ACC112 (cell line): ENCODE measurements at regions not wholly inside any gene's neighbourhood (a gene's known extent, or its start where the extent isn't known, plus 50 kb on each side); places are given as distances from the start of the nearest gene placed in this dataset.

Source experiments
- H2AFZ ChIP-seq: fragments of 200-600 bp; sonication (generic); one replicate; pipeline ENCODE4 v1.6.0; 2017; ENCODE audit warnings: antibody characterized with exemption, low read length; ENCODE audit not compliant: unreplicated experiment
- H3K27ac ChIP-seq: fragments of 200-600 bp; sonication (generic); 2 replicates; pipeline ENCODE4 v1.5.1; 2014; ENCODE audit warnings: low read depth, mild to moderate bottlenecking, antibody characterized with exemption, low read length, moderate library complexity
- H3K27me3 ChIP-seq: fragments of 200-600 bp; sonication (generic); 2 replicates; pipeline ENCODE4 v1.6.1; 2014; ENCODE audit warnings: mild to moderate bottlenecking, antibody characterized with exemption, low read length, moderate library complexity, mixed read lengths; ENCODE audit not compliant: insufficient read depth
- H3K36me3 ChIP-seq: fragments of 200-600 bp; sonication (generic); 2 replicates; pipeline ENCODE4 v1.6.1; 2016; ENCODE audit warnings: mild to moderate bottlenecking, antibody characterized with exemption, low read length, moderate library complexity, mixed read lengths; ENCODE audit not compliant: insufficient read depth
- H3K4me1 ChIP-seq: fragments of 200-600 bp; sonication (generic); one replicate; pipeline ENCODE4 v1.6.1; 2016; ENCODE audit warnings: low read length, mixed read lengths; ENCODE audit not compliant: insufficient read depth, unreplicated experiment, control insufficient read depth
- H3K4me3 ChIP-seq: fragments of 200-600 bp; sonication (generic); 2 replicates; pipeline ENCODE4 v1.5.1; 2014; ENCODE audit warnings: mild to moderate bottlenecking, low read depth, low read length
- H3K79me2 ChIP-seq: fragments of 200-600 bp; sonication (generic); one replicate; pipeline ENCODE4 v1.6.0; 2016; ENCODE audit warnings: low read length; ENCODE audit not compliant: control insufficient read depth, unreplicated experiment, insufficient read depth

GRCh38 chr14:100649173-100649519, 61.9 kb upstream of the BEGAIN start:
- Histone ChIP-seq H3K36me3 (no peaks in the 10 kb centered on the region), H3K27ac (no peak overlapping the region), H3K4me3 (no peak overlapping the region), H3K27me3 (peaks cover 5% of the 10 kb centered on the region; the same call in 1 of the 2 replicates), H3K4me1 (peaks cover 7% of the 10 kb centered on the region), H2AFZ (no peak overlapping the region), H3K79me2 (no peaks in the 10 kb centered on the region)

DNA sequence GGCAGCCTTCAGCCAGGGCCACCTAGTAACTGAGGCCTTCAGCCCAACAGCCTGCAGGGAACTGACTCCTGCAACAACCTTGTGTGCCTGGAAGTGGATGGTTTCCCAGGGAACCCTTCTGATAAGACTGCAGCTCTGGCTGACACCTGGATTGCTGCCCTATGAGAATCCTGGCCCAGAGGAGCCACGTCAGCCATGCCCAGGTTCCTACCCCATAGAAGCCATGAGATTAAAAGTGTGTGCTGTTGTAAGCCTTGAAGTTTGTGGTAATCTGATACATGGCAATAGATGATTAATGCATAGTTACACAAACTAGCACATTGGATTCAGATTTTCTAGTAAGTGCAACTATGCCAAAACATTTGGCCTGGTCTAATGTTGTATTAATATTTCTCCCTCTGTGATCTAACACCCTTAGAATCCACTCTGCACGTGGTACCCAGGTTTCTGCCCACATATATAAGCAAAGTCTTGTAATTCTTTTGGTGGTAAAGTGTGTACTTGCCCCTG, 64.8 kb upstream of the BEGAIN start:
- H3K27ac ChIP-seq: no peak overlapping the region

DNA sequence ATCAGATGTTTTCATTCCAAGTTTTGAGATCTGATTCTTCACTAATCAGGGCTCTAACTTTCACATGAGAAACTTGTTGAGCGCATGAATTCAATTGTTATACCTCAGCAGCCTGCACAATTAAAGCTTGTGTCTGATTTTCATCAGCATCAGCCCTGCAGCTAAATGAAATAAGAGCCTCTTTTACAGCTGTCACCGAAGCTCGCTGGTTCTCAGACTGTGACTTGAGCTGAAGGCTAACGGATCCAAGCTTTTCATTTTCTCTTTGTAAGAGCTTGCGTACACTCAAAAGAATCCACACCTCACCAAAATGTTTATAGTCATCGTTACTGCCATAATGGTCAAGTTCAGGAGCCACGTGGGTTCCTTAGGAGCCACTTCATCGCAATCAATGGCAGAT, 65.5 kb upstream of the BEGAIN start:
- no peak overlapping the region for H2AFZ ChIP-seq
- H3K4me1 ChIP-seq: peaks cover 7% of the 10 kb centered on the region
- H3K27me3 ChIP-seq: no peaks in the 10 kb centered on the region
- no peaks in the 10 kb centered on the region for H3K36me3 ChIP-seq
- H3K4me3 ChIP-seq: no peak overlapping the region
- no peaks in the 10 kb centered on the region for H3K79me2 ChIP-seq
- H3K27ac ChIP-seq: no peak overlapping the region

More for the DNA sequence above, 64.8 kb upstream of the BEGAIN start:
- H3K4me1 ChIP-seq: peaks cover 7% of the 10 kb centered on the region
- H2AFZ ChIP-seq: no peak overlapping the region
- H3K27me3 ChIP-seq: peaks cover 2% of the 10 kb centered on the region; the same call in 1 of the 2 replicates
- no peak overlapping the region for H3K4me3 ChIP-seq
- H3K79me2 ChIP-seq: no peaks in the 10 kb centered on the region
- no peaks in the 10 kb centered on the region for H3K36me3 ChIP-seq

- Histone ChIP-seq H3K36me3 (no peaks in the 10 kb centered on the region), H3K27me3 (no peaks in the 10 kb centered on the region), H2AFZ (no peak overlapping the region), H3K4me1 (peaks cover 7% of the 10 kb centered on the region), H3K4me3 (no peak overlapping the region), H3K27ac (no peak overlapping the region), H3K79me2 (no peaks in the 10 kb centered on the region)
These were observed 66.2 kb upstream of the BEGAIN start for GRCh38 chr14:100653409-100653808.

DNA sequence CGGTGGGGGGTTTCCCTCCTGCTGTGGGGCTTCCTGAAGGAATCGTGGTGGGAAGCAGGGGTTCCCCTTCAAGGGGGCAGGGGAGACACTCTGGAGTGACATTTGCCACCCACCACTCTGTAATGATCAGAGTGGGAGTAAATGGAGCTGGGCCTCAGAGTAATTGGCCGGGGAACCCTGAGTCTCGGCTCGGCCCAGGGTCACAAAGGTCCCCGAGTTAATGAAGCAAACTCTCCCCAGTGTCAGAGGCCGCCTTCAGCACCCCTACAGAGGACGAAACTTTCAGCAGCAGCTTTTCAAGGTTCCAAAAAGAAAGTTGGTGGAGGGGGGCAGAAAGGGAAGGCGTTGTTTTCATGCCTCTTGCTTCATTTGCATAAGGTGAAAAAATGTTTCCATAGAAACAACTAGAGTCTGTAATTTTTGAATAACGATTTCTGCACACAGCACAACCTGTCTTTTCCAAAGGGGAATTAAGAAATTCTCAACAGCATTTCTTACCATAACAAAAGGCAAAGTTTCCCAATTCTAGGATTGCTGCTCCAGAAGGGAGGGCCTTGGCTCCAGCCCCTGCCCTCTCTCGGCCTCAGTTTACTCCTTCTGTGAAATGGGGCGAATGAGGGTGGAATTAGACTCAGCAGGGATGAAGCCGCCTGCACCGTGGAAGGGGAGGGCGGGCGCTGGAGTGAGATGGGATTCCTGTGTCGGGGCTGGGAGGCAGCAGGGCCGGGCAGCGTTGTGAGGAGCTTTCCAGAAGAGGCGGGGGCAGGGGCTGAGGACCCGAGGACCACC, 67.0 kb upstream of the BEGAIN start:
- H3K27me3 ChIP-seq: no peaks in the 10 kb centered on the region
- H3K4me3 ChIP-seq: no peak overlapping the region
- peaks cover 1% of the 10 kb centered on the region for H3K4me1 ChIP-seq
- no peaks in the 10 kb centered on the region for H3K79me2 ChIP-seq
- H3K36me3 ChIP-seq: no peaks in the 10 kb centered on the region
- H2AFZ ChIP-seq: no peak overlapping the region
- H3K27ac ChIP-seq: no peak overlapping the region

- Histone ChIP-seq H3K4me3 (no peak overlapping the region), H3K4me1 (no peaks in the 10 kb centered on the region), H3K27me3 (no peaks in the 10 kb centered on the region), H3K27ac (no peak overlapping the region), H3K36me3 (no peaks in the 10 kb centered on the region), H2AFZ (no peak overlapping the region), H3K79me2 (no peaks in the 10 kb centered on the region)
These were observed 67.9 kb upstream of the BEGAIN start for GRCh38 chr14:100654814-100655740.

GRCh38 chr14:100655741-100656085, 68.5 kb upstream of the BEGAIN start:
- H3K4me1 ChIP-seq: no peaks in the 10 kb centered on the region
- H3K79me2 ChIP-seq: no peaks in the 10 kb centered on the region
- H3K36me3 ChIP-seq: no peaks in the 10 kb centered on the region
- H2AFZ ChIP-seq: no peak overlapping the region
- no peak overlapping the region for H3K27ac ChIP-seq
- no peak overlapping the region for H3K4me3 ChIP-seq
- H3K27me3 ChIP-seq: no peaks in the 10 kb centered on the region

GRCh38 chr14:100656996-100657395, 69.7 kb upstream of the DLK1 start:
- H3K36me3 ChIP-seq: no peaks in the 10 kb centered on the region
- H3K79me2 ChIP-seq: no peaks in the 10 kb centered on the region
- no peaks in the 10 kb centered on the region for H3K4me1 ChIP-seq
- H3K27ac ChIP-seq: no peak overlapping the region
- H3K27me3 ChIP-seq: no peaks in the 10 kb centered on the region
- no peak overlapping the region for H2AFZ ChIP-seq
- no peak overlapping the region for H3K4me3 ChIP-seq

- no peaks in the 10 kb centered on the region for H3K27me3 ChIP-seq
- H3K27ac ChIP-seq: no peak overlapping the region
- H2AFZ ChIP-seq: no peak overlapping the region
- no peak overlapping the region for H3K4me3 ChIP-seq
- no peaks in the 10 kb centered on the region for H3K36me3 ChIP-seq
- H3K79me2 ChIP-seq: no peaks in the 10 kb centered on the region
- H3K4me1 ChIP-seq: no peaks in the 10 kb centered on the region
These were observed 68.9 kb upstream of the DLK1 start for GRCh38 chr14:100657780-100658179.

DNA sequence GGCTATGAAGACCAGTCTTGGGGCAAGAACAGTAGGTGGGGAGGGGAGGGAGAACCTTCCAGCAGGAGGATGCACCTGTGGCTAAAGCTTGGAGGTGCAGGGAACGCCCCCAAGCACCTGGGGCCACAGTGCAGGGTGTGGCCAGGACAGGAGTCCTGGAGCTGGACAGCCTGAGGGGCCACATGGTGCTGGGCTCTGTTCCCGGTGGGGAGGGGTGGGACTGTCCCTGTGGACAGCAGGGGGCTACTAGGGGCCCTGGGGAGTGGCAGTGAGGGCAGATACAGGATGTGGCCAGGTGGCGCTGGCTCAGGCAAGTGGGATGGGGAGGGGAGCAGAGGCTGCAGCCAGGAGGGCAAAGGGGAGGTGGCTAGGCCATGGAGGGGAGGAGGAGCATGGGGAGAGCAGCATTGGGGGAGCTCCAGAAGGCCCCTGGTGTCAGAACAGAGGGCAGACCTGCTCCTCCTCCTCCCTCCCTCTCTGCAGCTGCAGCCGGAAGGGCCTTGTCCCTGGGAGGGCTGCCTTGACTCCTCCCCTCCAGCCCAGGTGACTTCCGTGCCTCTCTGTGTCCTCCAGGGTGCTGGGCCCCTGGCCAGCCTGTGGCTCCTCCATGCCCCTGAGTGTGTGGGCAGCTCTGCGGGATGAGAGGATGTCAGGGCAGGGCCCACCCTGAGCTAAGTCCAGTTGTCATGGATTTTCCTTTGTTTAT, 68.4 kb upstream of the DLK1 start:
- Histone ChIP-seq H3K36me3 (no peaks in the 10 kb centered on the region), H3K4me3 (no peak overlapping the region), H3K4me1 (no peaks in the 10 kb centered on the region), H3K27ac (no peak overlapping the region), H2AFZ (no peak overlapping the region), H3K27me3 (no peaks in the 10 kb centered on the region), H3K79me2 (no peaks in the 10 kb centered on the region)
